Astrocyte (in vitro differentiated cells and primary cell): ENCODE measurements at regions not wholly inside any gene's neighbourhood (a gene's known extent, or its start where the extent isn't known, plus 50 kb on each side); places are given as distances from the start of the nearest gene placed in this dataset.

Experiments used
- DNase-seq: peaks from one replicate; pipeline ENCODE4 v3.0.0-alpha.2; 2010; ENCODE audit warnings: low read depth
- FAIRE-seq: peaks from 2 replicates; lab custom pipeline; 2011; peaks lifted over from hg19 to GRCh38; lab: Jason Lieb, UNC
- H2AFZ ChIP-seq: 2 replicates; pipeline ENCODE4 v1.6.0; 2012; ENCODE audit warnings: low read depth, low read length, inconsistent platforms
- H3K27ac ChIP-seq: 2 replicates; pipeline ENCODE4 v1.5.1; 2011; ENCODE audit warnings: low read depth, low read length, inconsistent platforms
- H3K27me3 ChIP-seq: 2 replicates; pipeline ENCODE4 v1.6.0; 2011; ENCODE audit warnings: low read length, inconsistent platforms; ENCODE audit not compliant: insufficient read depth
- H3K36me3 ChIP-seq: 2 replicates; pipeline ENCODE4 v1.5.1; 2011; ENCODE audit warnings: low read length, inconsistent platforms; ENCODE audit not compliant: insufficient read depth
- H3K4me1 ChIP-seq: 2 replicates; pipeline ENCODE4 v1.5.1; 2011; ENCODE audit warnings: low read length, inconsistent platforms; ENCODE audit not compliant: insufficient read depth
- H3K4me2 ChIP-seq: 2 replicates; pipeline ENCODE4 v1.6.0; 2012; ENCODE audit warnings: low read length, inconsistent platforms
- H3K4me3 ChIP-seq: 2 replicates; pipeline ENCODE4 v1.5.1; 2011; ENCODE audit warnings: low read depth, mild to moderate bottlenecking, low read length, inconsistent platforms; ENCODE audit not compliant: insufficient read depth
- H3K79me2 ChIP-seq: 2 replicates; pipeline ENCODE4 v1.6.0; 2012; ENCODE audit warnings: mild to moderate bottlenecking, low read length, inconsistent platforms; ENCODE audit not compliant: insufficient read depth
- H3K9ac ChIP-seq: 2 replicates; pipeline ENCODE4 v1.6.0; 2012; ENCODE audit warnings: mild to moderate bottlenecking, low read length, inconsistent platforms
- H3K9me3 ChIP-seq: 2 replicates; pipeline ENCODE4 v1.5.1; 2012; ENCODE audit warnings: low read depth, mild to moderate bottlenecking, low read length, inconsistent platforms; ENCODE audit not compliant: insufficient read depth
- H4K20me1 ChIP-seq: 2 replicates; pipeline ENCODE4 v1.6.0; 2012; ENCODE audit warnings: low read length, inconsistent platforms; ENCODE audit not compliant: insufficient read depth
- H3K27ac Mint-ChIP-seq: one replicate; pipeline ENCODE4 v1.8.0; 2021; ENCODE audit warnings: mild to moderate bottlenecking, mixed read lengths; ENCODE audit not compliant: unreplicated experiment
- H3K27me3 Mint-ChIP-seq: one replicate; pipeline ENCODE4 v1.8.0; 2021; ENCODE audit warnings: low read depth, mixed read lengths; ENCODE audit not compliant: unreplicated experiment
- H3K36me3 Mint-ChIP-seq: one replicate; pipeline ENCODE4 v1.8.0; 2021; ENCODE audit warnings: low read depth, mixed read lengths; ENCODE audit not compliant: unreplicated experiment
- H3K4me1 Mint-ChIP-seq: one replicate; pipeline ENCODE4 v1.8.0; 2021; ENCODE audit warnings: low read depth, mixed read lengths; ENCODE audit not compliant: unreplicated experiment
- H3K4me3 Mint-ChIP-seq: one replicate; pipeline ENCODE4 v1.8.0; 2021; ENCODE audit warnings: mild to moderate bottlenecking, moderate library complexity, mixed read lengths; ENCODE audit not compliant: unreplicated experiment
- H3K9me3 Mint-ChIP-seq: one replicate; pipeline ENCODE4 v1.8.0; 2021; ENCODE audit warnings: mild to moderate bottlenecking, mixed read lengths; ENCODE audit not compliant: unreplicated experiment
- EZH2 ChIP-seq: IDR thresholded peaks from 2 replicates; pipeline ENCODE4 v1.6.1; 2012; ENCODE audit warnings: mild to moderate bottlenecking, low read length, inconsistent platforms; ENCODE audit not compliant: insufficient read depth
- TF ChIP-seq, protein P1 (sequence below): IDR thresholded peaks from 2 replicates; pipeline ENCODE4 v1.5.1; 2011; ENCODE audit warnings: low read depth, mild to moderate bottlenecking, inconsistent platforms, low read length, moderate library complexity; ENCODE audit not compliant: insufficient read depth

GRCh38 chr5:143505934-143506333, 102.4 kb upstream of the NR3C1 start:
- TF ChIP-seq EZH2, result no peak
- Mint-ChIP-seq H3K36me3 (no peaks in the 10 kb centered on the region), H3K9me3 (no peaks in the 10 kb centered on the region), H3K4me3 (no peak overlapping the region), H3K27me3 (peaks cover 2% of the 10 kb centered on the region), H3K4me1 (peaks cover 7% of the 10 kb centered on the region), H3K27ac (no peak overlapping the region)
- H2AFZ ChIP-seq, result no peak overlapping the region
- H3K4me1 ChIP-seq, result peaks cover 11% of the 10 kb centered on the region
- no peak overlapping the region for H3K4me2 ChIP-seq
- H3K79me2 ChIP-seq, result no peaks in the 10 kb centered on the region
- no peak for DNase-seq
- no peak overlapping the region for H3K9ac ChIP-seq
- no peaks in the 10 kb centered on the region for H3K36me3 ChIP-seq
- H4K20me1 ChIP-seq, result no peaks in the 10 kb centered on the region
- no peaks in the 10 kb centered on the region for H3K27me3 ChIP-seq
- H3K4me3 ChIP-seq, result no peak overlapping the region
- no peak for FAIRE-seq
- no peaks in the 10 kb centered on the region for H3K9me3 ChIP-seq
- H3K27ac ChIP-seq, result no peak overlapping the region

DNA sequence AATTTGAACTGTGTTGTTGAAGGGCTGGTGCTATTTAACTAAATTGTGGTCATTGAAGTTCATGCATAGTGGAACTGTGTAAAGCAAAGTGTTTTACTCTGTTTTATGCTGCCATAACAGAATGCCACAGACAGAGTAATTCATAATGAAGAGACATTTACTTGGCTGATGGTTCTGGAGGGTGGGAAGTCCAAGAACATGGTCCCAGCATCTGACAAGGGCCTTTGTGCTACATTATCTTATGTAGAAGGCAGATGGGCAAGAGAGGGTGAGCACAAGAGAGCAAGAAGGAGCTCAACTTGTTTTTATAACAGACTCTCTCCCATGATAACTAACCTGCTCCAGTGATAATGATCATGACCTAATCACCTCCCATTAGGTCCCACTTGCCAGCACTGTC, 101.9 kb upstream of the NR3C1 start:
- Histone ChIP-seq H3K79me2 (no peaks in the 10 kb centered on the region), H3K4me2 (no peak overlapping the region), H3K9me3 (no peaks in the 10 kb centered on the region), H2AFZ (no peak overlapping the region), H3K4me1 (peaks cover 11% of the 10 kb centered on the region), H4K20me1 (no peaks in the 10 kb centered on the region), H3K27me3 (no peaks in the 10 kb centered on the region), H3K9ac (no peak overlapping the region), H3K27ac (no peak overlapping the region), H3K4me3 (no peak overlapping the region), H3K36me3 (no peaks in the 10 kb centered on the region)
- no peaks in the 10 kb centered on the region for H3K9me3 Mint-ChIP-seq
- FAIRE-seq (no peak), DNase-seq (no peak)
- no peak overlapping the region for H3K27ac Mint-ChIP-seq
- TF ChIP-seq, protein P1, sequence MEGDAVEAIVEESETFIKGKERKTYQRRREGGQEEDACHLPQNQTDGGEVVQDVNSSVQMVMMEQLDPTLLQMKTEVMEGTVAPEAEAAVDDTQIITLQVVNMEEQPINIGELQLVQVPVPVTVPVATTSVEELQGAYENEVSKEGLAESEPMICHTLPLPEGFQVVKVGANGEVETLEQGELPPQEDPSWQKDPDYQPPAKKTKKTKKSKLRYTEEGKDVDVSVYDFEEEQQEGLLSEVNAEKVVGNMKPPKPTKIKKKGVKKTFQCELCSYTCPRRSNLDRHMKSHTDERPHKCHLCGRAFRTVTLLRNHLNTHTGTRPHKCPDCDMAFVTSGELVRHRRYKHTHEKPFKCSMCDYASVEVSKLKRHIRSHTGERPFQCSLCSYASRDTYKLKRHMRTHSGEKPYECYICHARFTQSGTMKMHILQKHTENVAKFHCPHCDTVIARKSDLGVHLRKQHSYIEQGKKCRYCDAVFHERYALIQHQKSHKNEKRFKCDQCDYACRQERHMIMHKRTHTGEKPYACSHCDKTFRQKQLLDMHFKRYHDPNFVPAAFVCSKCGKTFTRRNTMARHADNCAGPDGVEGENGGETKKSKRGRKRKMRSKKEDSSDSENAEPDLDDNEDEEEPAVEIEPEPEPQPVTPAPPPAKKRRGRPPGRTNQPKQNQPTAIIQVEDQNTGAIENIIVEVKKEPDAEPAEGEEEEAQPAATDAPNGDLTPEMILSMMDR, result no peak
- no peak overlapping the region for H3K4me3 Mint-ChIP-seq
- H3K36me3 Mint-ChIP-seq, result no peaks in the 10 kb centered on the region
- peaks cover 7% of the 10 kb centered on the region for H3K4me1 Mint-ChIP-seq
- peaks cover 2% of the 10 kb centered on the region for H3K27me3 Mint-ChIP-seq

- H3K27me3 ChIP-seq, result no peaks in the 10 kb centered on the region
- H4K20me1 ChIP-seq, result no peaks in the 10 kb centered on the region
- no peaks in the 10 kb centered on the region for H3K36me3 Mint-ChIP-seq
- TF ChIP-seq EZH2, result no peak
- TF ChIP-seq, protein P1, result no peak
- no peak overlapping the region for H2AFZ ChIP-seq
- no peak overlapping the region for H3K4me3 Mint-ChIP-seq
- no peaks in the 10 kb centered on the region for H3K9me3 ChIP-seq
- H3K4me3 ChIP-seq, result no peak overlapping the region
- DNase-seq (no peak), FAIRE-seq (no peak)
- H3K27ac ChIP-seq, result no peak overlapping the region
- no peaks in the 10 kb centered on the region for H3K36me3 ChIP-seq
- no peaks in the 10 kb centered on the region for H3K9me3 Mint-ChIP-seq
- no peak overlapping the region for H3K9ac ChIP-seq
- peaks cover 4% of the 10 kb centered on the region for H3K4me1 ChIP-seq
- peaks cover 2% of the 10 kb centered on the region for H3K4me1 Mint-ChIP-seq
- H3K27ac Mint-ChIP-seq, result no peak overlapping the region
- H3K4me2 ChIP-seq, result no peak overlapping the region
- H3K27me3 Mint-ChIP-seq, result peaks cover 2% of the 10 kb centered on the region
- H3K79me2 ChIP-seq, result no peaks in the 10 kb centered on the region
Observed at GRCh38 chr5:143501310-143502044, 98.0 kb upstream of the NR3C1 start.
